Stromal cell of bone marrow (primary cell): ENCODE measurements at regions not wholly inside any gene's neighbourhood (a gene's known extent, or its start where the extent isn't known, plus 50 kb on each side); places are given as distances from the start of the nearest gene placed in this dataset.
"Not testable (repeated sequence)": the region's sequence is repeated elsewhere in the genome, so short reads cannot be mapped to it uniquely, and the experiment has no call there.

Source experiments
- DNase-seq: peaks from one replicate; pipeline ENCODE4 v3.0.0-alpha.2; 2012; ENCODE audit warnings: low read depth

DNA sequence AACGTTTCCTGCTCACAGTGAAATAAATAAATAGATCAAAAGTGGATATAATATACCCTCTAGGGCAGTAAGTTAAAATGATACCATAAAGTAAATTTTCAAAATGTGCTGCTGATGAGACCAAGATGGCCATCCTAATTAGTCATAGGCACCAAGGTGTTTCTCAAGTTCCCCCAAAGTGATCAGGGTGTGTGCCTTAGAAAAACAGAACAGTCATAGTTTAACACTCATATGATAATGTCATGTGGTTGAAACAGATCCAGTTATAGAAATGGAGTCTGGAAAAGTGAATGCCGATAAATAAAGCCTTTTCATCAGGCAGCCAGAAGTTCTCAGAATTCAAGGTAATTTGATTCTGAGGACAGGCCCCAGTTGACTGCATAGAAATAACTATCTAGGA is 161.5 kb upstream of the CDKN2B start:
- no peak for DNase-seq

DNA sequence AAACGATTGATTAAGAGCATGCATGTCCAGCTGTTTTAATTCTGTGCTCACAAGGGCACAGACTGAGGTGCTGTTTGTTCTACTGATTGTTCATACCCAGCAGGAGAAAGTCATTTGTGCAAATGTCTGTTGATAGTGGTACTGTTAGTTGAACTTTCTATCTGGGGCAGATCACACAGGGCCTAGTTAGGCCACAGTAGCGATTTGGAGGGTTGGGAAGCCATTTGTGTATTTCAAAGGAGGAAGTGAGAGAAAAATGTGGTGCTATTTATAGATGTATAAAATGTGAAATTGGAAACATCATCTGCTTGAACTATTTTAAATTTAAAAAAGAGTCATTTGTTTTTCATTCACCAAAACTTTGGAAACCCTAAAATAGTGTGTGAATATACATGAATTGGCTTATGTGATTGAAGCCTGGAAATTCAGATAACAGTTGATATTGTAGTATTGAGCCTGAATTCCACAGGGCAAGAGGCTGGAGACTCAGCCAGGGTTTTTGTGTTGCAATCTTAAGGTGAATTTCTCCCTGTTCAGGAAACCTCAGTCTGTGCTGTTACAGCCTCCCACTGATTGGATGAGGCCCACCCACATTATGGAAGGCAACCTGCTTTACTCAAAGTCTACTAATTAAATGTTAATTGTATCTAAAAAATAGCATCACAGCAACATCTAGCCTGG is 162.0 kb upstream of the CDKN2B start:
- no peak for DNase-seq

DNA sequence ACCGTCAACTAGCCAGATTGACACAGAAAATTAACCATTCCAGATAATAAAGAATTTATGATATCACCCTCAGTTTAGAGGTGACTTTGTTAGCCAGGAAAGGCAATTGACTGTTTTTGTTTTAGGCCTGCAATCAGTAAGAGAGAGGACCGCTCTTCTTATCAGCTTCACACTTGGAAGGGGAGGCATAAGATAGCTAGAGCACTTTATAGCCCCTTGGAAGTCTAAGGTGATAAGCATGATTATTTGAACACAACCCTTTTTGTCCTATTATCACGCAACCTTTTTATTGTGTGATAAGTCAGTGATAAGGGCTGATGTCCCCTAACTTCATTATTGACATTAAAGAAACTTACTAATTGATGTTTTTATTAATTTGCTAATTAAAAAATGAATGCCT is 162.6 kb upstream of the CDKN2B start:
- DNase-seq = no peak

DNA sequence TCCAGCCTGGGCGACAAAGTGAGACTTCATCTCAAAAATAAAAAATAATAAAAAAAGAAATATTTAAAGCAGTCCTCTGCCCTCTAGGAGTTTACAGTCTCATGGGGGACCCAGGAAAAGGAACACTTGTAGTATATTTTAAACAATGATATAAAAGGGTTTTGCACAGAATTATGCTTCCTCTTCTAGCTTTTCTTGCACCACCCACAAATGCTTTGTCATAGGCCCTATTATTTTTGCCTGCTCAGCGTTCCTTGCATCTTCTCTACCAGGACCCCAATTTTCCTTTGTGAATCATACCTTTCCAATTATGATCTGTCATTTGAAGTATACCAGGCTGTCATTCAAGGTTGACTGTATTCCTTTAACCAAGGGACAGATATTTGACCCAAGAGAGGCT is 164.8 kb upstream of the CDKN2B start:
- no peak for DNase-seq

DNA sequence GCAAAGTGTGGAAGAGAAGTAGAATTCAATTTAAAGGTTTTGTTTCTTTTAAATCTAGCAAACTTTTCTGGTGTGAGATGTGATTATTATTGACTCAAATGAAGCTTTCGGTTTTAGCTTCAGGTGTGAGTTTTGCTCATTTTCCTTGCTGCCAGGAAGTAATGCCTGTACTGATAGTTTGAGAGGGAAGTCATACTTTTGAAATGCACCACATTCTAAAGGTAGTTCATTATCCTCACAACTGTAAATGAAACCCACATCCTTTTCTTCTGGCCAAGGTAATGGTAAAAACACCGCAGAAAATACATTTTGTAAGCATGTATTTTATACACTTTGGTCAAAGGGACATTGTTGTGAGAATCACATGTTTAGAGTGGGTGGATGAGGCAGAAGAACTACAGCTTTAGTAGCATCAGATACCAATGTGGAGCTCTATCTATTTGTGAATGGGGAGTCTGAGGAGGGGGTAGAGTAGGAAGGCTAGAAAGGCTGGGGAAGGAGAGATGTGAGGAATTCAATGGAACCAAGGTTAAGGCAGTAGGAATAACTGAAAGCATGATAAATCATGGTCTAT is 167.0 kb upstream of the CDKN2B start:
- no peak for DNase-seq

DNA sequence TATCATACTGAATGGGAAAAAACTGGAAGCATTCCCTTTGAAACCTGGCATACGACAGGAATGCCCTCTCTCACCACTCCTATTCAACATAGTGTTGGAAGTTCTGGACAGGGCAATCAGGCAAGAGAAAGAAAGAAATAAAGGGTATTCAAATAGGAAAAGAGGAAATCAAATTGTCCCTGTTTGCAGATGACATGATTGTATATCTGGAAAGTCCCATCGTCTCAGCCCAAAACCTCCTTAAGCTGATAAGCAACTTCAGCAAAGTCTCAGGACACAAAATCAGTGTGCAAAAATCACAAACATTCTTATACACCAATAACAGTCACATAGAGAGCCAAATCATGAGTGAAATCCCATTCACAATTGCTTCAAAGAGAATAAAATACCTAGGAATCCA is 171.9 kb upstream of the CDKN2B start:
- DNase-seq = not testable (repeated sequence)

DNA sequence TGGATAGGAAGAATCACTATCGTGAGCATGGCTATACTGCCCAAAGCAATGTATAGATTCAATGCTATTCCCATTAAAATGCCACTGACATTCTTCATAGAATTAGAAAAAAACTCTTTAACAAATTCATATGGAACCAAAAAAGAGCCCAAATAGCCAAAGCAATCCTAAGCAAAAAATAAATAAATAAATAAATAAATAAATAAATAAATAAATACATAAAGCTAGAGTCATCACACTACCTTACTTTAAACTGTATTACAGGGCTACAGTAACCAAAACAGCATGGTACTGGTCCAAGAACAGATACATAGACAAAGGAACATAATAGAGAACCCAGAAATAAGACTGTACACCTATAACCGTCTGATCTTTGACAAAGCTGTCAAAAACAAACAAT is 180.4 kb upstream of the CDKN2B start:
- no peak for DNase-seq

DNA sequence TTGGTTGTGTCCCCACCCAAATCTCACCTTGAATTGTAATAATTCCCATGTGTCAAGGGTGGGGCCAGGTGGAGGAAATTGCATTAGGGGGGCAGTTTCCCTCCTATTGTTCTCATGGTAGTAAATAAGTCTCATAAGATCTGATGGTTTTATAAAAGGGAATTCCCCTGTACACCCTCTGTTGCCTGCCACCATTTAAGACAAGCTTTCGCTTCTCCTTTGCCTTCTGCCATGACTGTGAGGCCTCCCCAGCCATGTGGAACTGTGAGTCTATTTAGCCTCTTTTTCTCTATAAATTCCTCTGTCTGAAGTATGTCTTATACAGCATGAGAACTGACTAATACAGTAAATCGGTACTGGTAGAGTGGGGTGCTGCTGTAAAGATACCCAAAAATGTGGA is 187.9 kb upstream of the CDKN2B start:
- DNase-seq = not testable (repeated sequence)

DNA sequence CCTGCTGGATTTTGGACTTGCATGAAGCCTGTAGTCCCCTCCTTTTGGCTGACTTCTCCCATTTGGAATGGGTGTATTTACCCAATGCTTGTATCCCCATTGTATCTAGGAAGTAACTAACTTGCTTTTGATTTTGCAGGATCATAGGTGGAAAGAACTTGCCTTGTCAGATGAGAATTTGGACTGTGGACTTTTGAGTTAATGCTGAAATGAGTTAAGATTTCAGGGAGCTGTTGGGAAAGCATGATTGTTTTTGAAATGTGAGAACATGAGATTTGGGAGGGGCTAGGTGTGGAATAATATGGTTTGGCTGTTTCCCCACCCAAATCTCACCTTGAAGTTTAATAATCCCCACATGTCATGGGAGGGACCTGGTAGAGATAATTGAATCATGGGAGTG is 189.6 kb upstream of the CDKN2B start:
- no peak for DNase-seq

DNA sequence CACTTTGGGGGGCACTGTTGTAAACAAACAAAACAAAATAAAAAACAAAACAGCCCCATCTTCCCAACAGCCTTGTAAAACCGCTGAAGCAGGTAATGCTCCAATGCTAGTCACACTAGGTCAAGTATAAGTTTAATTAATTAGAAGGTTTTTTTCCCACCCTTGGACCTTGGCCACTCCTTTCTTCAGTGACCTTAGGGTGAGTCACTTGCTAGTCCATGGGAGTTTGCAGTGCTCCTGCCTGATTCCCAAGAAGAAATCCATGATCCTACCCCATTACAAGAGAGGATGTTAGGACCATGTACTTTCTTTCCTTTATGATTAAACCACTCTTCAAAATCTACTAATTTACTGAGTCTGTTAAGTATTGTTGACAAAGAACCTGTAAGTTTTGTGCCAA is 192.2 kb upstream of the CDKN2B start:
- no peak for DNase-seq

DNA sequence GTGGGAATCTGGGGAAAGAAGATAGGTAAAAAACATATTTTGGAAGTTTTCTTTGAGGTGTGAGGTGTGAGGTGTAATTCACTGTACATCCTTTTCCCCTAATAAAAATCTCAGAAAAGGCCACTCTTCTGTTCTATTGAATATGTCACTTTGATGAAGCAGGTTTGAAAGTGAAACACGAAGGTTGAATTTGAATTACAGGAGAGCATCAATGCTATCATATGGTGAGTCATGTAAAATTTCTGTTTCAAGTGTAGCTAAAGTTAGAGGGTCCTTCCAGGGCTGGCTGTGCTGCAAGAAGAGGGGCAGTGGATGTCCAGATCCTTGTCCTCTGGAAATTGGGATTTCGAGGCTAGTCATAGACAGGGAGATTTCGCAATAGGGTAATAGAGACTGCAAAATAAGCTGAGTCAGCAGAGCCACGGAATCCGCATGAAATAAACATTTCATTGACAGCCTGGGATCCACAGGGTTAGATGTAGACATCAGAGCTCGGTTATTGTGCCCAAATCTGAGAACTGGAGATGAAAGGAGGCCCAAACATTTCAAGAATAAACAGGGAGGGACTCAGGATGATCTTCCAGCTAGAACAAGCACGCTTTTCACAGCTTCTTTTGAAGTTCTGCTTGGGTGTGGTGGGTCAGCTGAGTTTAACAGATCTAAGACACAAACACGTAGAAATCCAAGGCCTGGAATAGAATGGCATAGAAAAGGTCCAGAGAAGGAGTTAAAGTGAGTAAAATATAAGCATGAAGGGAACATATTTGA is 194.4 kb upstream of the CDKN2B start:
- DNase-seq = peak; percentile 38

DNA sequence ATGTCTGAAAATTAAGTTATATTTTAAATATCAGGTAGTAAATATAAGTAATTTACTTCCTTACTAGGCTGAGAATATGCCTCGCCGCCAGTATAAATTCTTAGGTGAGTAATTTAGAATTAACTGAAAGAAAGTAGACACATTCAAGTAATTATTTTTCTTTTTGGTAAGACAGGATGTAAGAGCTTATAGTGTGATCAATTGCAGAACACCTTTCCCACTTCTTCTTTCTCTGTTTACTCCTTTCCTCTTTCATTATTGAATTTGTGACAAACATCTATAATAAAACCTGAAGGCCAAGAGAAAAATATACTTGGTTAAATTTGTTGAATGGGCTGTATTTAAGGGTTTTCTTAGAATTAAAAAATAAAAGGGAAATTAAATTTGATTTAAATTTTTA is 195.1 kb upstream of the CDKN2B start:
- no peak for DNase-seq

DNA sequence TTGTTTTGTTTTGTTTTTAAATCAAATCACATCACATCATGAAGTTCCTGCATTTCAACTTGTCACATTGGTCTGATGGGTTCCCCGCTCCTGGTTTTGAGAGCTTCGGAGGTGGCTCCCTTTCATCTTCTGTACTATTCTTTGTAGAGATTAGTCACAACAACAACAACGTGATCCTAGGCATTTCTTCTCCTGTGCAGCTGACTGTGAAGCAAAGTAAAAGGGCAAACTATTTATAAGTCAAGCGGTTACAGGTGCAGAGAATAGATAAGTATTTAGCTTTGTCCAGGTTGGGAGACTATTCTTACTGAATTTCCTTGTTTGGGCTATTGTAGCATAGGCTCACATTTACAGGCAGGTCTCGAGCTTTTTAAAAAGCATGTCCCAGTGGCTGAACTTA is 197.7 kb upstream of the CDKN2B start:
- DNase-seq = no peak

DNA sequence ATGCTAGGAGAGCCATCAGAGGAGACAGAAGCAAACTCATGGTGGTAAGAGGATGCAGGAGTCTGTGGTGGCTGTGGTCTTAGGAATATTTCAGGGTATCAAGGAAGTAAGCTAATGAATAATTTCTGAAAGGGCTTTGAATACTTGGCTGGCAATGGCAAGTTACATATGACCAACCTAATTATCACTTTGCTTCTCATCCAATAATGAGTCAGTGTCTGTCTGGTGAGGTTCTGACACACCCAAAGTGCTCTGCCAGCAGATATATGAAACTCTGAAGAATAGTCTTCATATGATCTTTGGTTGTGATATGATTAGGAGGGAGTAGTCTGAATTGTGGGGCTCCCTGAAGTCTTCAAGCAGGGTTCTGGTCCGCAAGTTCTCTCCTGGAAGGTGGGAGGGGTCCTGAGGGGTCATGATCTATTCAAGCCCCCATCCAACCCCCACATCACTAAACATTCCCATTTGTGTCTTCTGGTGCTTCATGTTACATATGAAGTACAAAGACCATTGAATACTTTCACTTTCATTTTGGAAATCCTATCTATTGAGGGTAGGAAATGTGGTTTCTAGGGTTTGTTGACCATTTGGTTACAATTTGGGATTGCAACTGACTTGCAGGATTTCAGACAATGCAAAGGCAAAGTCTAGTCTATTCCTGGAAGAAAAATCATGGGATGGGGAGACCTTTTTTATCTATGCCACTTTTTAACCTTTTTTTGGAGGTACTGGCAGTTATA is 199.9 kb upstream of the CDKN2B start:
- DNase-seq = peak; percentile 41

DNA sequence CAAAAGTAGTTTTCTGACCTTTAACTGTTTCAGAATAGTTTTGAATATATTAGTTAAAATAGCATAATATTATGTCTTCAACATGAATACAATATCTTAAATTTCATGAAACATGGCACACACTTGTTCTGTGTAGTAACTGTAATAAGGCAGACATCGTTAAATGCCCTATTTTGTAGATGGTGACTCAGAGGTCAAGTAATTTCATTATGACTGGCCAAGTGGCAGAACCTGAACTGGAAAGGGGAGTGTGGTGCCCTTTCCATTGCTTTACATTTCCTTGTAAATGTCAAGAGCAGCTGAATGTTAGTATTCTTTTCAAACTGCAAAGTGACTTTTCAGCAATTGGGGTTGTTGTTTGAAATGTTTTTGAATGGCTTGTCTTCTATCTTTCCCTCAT is 201.2 kb upstream of the CDKN2B start:
- DNase-seq = no peak

DNA sequence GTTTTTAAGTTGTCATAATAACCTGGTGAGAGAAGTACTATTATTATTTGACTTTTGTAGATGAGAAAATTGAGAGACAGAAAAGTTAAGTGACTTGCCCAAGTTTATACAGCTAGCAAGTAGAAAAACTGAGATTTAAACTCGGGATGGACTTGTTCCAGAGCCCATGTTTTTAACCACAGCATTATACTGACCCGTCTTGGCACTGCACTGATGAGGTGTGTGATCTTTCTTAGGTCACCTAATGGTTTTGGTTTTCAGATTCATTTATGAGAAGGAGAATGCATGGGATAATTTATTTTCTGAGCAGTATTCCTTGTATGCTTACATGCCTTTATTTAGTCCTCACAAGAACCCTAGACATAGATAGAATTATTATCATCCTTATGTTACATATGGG is 201.8 kb upstream of the CDKN2B start:
- DNase-seq = no peak

DNA sequence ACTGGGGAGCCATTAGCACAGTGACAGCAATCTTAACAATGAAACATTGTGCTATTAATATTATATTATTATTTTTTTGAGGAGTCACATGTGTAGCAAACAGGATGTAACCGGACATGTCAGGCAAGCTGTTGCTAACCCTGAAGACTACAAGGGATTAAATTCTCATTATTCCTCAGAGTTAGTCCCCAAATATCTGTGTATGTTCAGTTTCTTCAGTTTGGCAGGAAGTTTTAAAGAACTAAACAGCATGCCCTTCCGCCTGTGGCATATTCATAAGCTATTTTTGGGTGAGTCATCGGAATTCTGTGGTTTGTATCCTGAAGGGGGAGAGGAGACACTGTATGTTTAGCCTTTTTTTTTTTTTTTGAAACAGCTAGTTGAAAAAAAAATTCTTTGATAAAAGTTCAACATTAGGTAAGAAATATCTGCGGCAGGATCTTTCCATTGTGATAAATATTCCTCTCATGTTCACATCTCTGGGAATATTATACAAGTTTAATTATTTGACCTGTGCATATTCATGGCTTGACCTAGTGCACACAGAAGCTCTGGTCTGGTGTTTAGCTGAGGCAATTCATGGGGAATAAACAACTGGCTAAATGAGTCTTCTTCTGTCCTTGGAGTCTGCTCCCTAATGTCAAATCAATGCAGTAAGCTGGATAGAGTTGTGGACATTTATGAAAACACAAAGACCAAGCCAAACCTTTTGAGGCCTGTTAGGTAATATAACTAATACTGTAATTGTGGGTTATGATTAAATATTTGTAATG is 202.7 kb upstream of the CDKN2B start:
- DNase-seq = peak; percentile 94

DNA sequence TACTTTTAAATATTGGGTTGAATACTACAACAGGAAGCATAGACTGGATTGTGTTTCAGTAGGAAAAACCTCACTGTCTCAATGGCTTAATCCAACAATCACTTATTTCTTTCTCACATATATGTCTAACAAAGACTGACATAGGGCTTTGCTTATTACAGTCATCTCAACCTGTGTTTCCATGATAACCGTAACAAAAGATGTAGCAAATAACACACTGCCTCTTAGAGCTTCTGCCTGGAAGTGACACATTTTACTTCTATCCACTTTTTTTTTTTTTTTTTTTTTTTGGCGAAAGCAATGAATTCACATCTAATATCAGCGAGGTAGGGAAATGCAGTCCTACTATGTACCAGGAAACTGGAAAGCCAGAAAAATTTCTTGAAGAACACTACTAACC is 204.9 kb upstream of the CDKN2B start:
- no peak for DNase-seq

DNA sequence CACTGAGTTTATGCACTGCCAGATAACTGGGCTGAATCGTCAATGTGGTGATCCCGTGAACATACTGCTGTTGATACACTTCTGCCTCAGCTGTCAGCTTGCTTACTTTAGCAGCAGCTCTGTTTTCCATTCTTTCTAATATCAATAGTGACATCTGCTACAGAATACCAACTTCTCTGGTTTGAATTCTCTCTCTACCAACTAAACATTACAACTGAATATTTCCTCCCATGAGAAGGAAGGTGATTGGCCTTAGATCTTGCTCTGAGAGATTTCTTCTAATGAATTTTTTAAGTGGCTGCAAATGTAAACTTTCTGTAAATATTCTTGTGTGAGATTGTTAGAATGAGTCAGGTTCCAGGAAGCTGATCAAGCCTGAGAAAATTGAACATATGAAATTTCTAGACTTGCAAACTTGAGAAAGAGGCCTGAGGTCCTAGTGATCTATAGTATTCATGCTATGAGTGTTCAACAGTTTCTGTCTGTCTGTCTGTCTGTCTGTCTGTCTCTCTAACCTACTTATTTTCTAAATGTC is 205.5 kb upstream of the CDKN2B start:
- DNase-seq = no peak

DNA sequence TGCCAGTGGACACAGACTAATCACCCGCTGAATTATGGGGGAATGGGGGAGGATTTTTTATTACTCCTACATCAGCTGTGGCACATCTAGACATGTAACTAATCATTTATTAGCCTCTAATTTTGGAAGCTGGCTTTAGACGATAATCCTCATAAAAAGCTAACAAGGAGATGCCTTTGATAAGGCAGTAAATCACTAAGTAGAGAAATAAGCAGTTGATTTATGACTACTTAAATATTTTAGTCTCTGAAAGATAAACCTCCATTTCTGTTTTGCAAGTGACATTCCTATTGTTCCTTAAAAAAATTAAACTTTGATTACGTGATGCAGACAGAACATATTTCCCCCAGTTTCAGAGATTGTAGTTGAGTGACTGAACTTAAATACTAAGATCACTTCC is 206.4 kb upstream of the CDKN2B start:
- no peak for DNase-seq

DNA sequence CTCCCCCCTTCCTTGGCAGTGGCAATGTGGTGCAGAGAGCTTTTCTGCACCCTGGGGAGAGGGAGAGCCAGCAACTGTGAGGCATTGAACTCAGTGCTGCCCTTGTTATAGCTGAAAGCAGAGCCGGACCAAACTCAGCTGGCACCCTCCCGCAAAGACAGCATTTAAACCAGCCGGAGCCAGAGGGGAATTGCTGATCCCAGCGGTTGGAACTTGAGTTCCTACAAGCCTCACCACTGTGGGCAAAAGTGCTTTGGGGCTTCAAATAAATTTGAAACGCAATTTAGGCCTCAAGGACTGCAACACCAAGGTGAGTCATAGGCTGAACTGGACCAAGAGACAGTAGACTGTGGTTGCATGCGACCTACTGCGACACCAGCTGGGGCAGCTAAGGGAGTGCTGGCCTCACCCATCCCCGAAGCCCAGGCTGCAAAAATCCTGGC is 207.6 kb upstream of the CDKN2B start:
- peak; percentile 68 for DNase-seq

DNA sequence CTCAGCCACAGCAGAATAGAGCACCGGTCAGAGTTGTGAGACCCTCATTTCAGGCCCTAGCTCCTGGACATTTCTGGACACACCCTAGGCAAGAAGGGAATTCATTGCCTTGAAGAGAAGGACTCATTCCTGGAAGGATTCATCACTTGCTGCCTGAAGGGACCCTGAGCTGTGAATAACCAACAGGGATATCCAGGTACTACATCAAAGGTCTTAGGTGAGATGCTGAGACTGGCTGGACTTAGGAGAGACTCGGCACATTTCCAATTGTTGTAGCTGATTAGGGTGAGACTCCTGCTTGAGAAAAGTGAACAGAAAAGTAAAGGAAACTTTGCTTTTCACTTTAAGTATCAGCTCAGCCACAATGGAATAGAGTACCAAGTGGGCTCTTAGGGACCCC is 208.1 kb upstream of the CDKN2B start:
- no peak for DNase-seq
